ENCODE measurements at regions not wholly inside any gene's neighbourhood (a gene's known extent, or its start where the extent isn't known, plus 50 kb on each side); places are given as distances from the start of the nearest gene placed in this dataset.
A peak's percentile ranks its signal among the peaks of the same experiment; 100 is the strongest.

DNA sequence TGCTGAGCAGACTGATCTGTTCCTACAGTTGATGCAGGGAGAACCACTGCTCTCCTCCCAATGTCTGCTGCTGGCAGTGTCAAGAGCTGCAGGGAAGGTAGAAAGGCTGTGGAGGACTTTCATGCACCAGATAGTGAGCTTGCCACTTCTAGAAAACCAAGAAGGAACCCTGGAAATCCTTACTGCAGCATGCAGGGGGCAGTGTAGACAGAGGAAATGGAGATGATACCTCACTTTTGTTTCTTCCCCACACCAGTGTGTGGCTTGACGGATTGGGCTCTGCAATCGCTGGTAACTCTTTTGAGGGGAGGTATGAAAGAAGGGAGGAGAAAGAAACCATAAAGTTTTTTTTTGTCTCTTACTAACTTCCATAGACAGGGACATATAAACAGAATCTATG is 480.7 kb downstream of the DMAC1 start:
- DNase-seq = no peak
- Histone ChIP-seq H3K9me3 (no peaks in the 10 kb centered on the region), H3K36me3 (no peaks in the 10 kb centered on the region), H3K4me1 (no peaks in the 10 kb centered on the region), H3K27me3 (no peaks in the 10 kb centered on the region), H3K27ac (no peak overlapping the region), H3K4me3 (no peak overlapping the region)
- intact Hi-C loops (cut with DNase I) = no loop called here
- ATAC-seq = peak in 1 of 4 donors; percentile 53
- TF ChIP-seq CTCF (IDR thresholded peaks at IDR 0.05) = no peak
- no peak for TF ChIP-seq POLR2A (IDR thresholded peaks at IDR 0.05)
- WGBS (ENCODE audit: insufficient coverage, low coverage, low lambda C conversion rate, missing lambda C conversion rate) = 71% methylated on average over 2 of the region's 2 CpGs

DNA sequence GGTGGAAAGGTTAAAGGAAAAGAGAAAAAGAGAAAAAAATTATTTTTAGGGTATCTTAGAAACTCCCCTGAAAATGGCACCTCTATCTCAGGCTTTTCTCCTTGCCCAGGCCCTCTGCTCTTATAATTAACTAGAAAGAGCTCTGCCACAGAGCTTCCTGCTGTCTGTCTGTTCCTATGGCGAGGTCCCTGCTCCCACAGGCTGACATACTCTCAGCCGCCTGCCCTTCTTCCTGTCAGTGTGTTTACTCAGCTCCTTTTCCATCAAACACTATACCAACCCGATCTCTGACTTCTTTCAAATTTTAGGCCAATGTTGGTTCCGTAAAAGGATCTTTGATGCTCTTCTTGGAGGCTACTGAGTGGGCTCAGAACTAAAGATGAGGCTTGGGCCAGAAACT is 482.6 kb downstream of the DMAC1 start:
- intact Hi-C loops (cut with DNase I) = no loop called here
- Histone ChIP-seq H3K4me1 (no peaks in the 10 kb centered on the region), H3K27ac (no peak overlapping the region), H3K27me3 (no peaks in the 10 kb centered on the region), H3K36me3 (no peaks in the 10 kb centered on the region), H3K9me3 (no peaks in the 10 kb centered on the region), H3K4me3 (no peak overlapping the region)
- no peak for DNase-seq
- ATAC-seq = no peak
- WGBS (ENCODE audit: insufficient coverage, low coverage, low lambda C conversion rate, missing lambda C conversion rate) = 37% methylated on average over 3 of the region's 4 CpGs
- TF ChIP-seq CTCF (IDR thresholded peaks at IDR 0.05) (no peak), POLR2A (IDR thresholded peaks at IDR 0.05) (no peak)

GRCh38 chr9:7316166-7316795 is 483.3 kb downstream of the DMAC1 start:
- Histone ChIP-seq H3K27me3 (no peaks in the 10 kb centered on the region), H3K9me3 (no peaks in the 10 kb centered on the region), H3K36me3 (no peaks in the 10 kb centered on the region), H3K4me1 (no peaks in the 10 kb centered on the region), H3K27ac (no peak overlapping the region), H3K4me3 (no peak overlapping the region)
- no peak for TF ChIP-seq CTCF (IDR thresholded peaks at IDR 0.05)
- no peak for TF ChIP-seq POLR2A (IDR thresholded peaks at IDR 0.05)
- intact Hi-C loops (cut with DNase I) = no loop called here
- ATAC-seq (peak in 1 of 4 donors; percentile 30), DNase-seq (no peak)
- 43% methylated on average over 3 of the region's 3 CpGs for WGBS (ENCODE audit: insufficient coverage, low coverage, low lambda C conversion rate, missing lambda C conversion rate)

- ATAC-seq (no peak), DNase-seq (no peak)
- intact Hi-C loops (cut with DNase I) = no loop called here
- Histone ChIP-seq H3K9me3 (no peaks in the 10 kb centered on the region), H3K4me3 (no peak overlapping the region), H3K36me3 (no peaks in the 10 kb centered on the region), H3K27me3 (no peaks in the 10 kb centered on the region), H3K27ac (no peak overlapping the region), H3K4me1 (no peaks in the 10 kb centered on the region)
- TF ChIP-seq CTCF (IDR thresholded peaks at IDR 0.05) = no peak
- TF ChIP-seq POLR2A (IDR thresholded peaks at IDR 0.05) = no peak
- 71% methylated on average over 3 of the region's 3 CpGs for WGBS (ENCODE audit: insufficient coverage, low coverage, low lambda C conversion rate, missing lambda C conversion rate)
Observed at GRCh38 chr9:7315746-7316145, 483.8 kb downstream of the DMAC1 start.

GRCh38 chr9:7315116-7315515 is 484.5 kb downstream of the DMAC1 start:
- no peak for ATAC-seq
- Histone ChIP-seq H3K36me3 (no peaks in the 10 kb centered on the region), H3K27ac (no peak overlapping the region), H3K27me3 (no peaks in the 10 kb centered on the region), H3K4me3 (no peak overlapping the region), H3K9me3 (no peaks in the 10 kb centered on the region), H3K4me1 (no peaks in the 10 kb centered on the region)
- intact Hi-C loops (cut with DNase I) = no loop called here
- no peak for TF ChIP-seq POLR2A (IDR thresholded peaks at IDR 0.05)
- TF ChIP-seq CTCF (IDR thresholded peaks at IDR 0.05) = no peak
- no peak for DNase-seq
- WGBS (ENCODE audit: insufficient coverage, low coverage, low lambda C conversion rate, missing lambda C conversion rate) = 80% methylated on average over 1 of the region's 3 CpGs

All from right lobe of liver (tissue), 6 donors.